Thyroid gland (tissue), 4 donors: ENCODE measurements at regions not wholly inside any gene's neighbourhood (a gene's known extent, or its start where the extent isn't known, plus 50 kb on each side); places are given as distances from the start of the nearest gene placed in this dataset.

ENCODE experiments used
- DNase-seq, 2 donors: peaks; one replicate each; pipeline ENCODE4 v3.0.0-alpha.2; 2019
- H3K27ac ChIP-seq, 3 donors: fragments of 200-600 bp; sonication (generic); 1 replicate in 2 of 3; 2 replicates in 1 of 3; pipeline ENCODE4 v1.5.1; 2016 to 2019; ENCODE audit warnings: mild to moderate bottlenecking in 1 of 3, moderate library complexity in 1 of 3
- H3K27me3 ChIP-seq: fragments of 200-600 bp; sonication (generic); one replicate; pipeline ENCODE4 v1.5.1; 2019
- H3K36me3 ChIP-seq, 2 donors: fragments of 200-600 bp; sonication (generic); one replicate each; pipeline ENCODE4 v1.5.1; 2016 to 2019
- H3K4me1 ChIP-seq, 2 donors: fragments of 200-600 bp; sonication (generic); one replicate each; pipeline ENCODE4 v1.5.1; 2017 to 2019
- H3K4me3 ChIP-seq, 3 donors: fragments of 200-600 bp; sonication (generic); replicated peaks in 1 of 3; 1 replicate in 2 of 3; 2 replicates in 1 of 3; pipeline ENCODE4 v1.5.1; 2016; ENCODE audit warnings: mild to moderate bottlenecking in 1 of 3
- H3K9me3 ChIP-seq: fragments of 200-600 bp; sonication (generic); one replicate; pipeline ENCODE4 v1.5.1; 2017
- CTCF ChIP-seq, 6 experiments: fragments of 200-600 bp in 3 of 6; fragments of 450-650 bp in 3 of 6; sonication (generic) in 3 of 6; IDR thresholded peaks; one replicate each; pipeline ENCODE4 v1.5.1; 2016 to 2019; ENCODE audit warnings: antibody characterized with exemption in 6 of 6, mild to moderate bottlenecking in 2 of 6, inconsistent platforms in 1 of 6, moderate library complexity in 1 of 6
- POLR2A ChIP-seq, 2 donors: fragments of 450-650 bp; IDR thresholded peaks; one replicate each; pipeline ENCODE4 v1.6.1; 2017; ENCODE audit warnings: antibody characterized with exemption in 2 of 2, mild to moderate bottlenecking in 2 of 2, moderate library complexity in 1 of 2
- WGBS, 2 donors: methylation state at CpG; one replicate each; pipeline ENCODE4 v1.1.5; 2017; 5-methylcytosine and 5-hydroxymethylcytosine counted together
- intact Hi-C: fragments of 100-400 bp; cut with DNase I; formaldehyde crosslinking; loops from one replicate; pipeline ENCODE4 v1.15.1; 2023

- intact Hi-C loops = no loop called here
- WGBS, 2 donors = 88 to 91% methylated on average over 7 of the region's 7 CpGs
- Histone ChIP-seq H3K27ac (no peak overlapping the region), H3K4me1 (peaks cover 0 to 7% of the 10 kb centered on the region in 2 donors), H3K27me3 (no peaks in the 10 kb centered on the region), H3K36me3 (no peaks in the 10 kb centered on the region), H3K4me3 (no peak overlapping the region), H3K9me3 (no peaks in the 10 kb centered on the region)
- DNase-seq = no peak
- TF ChIP-seq POLR2A (IDR thresholded peaks at IDR 0.05) (no peak), CTCF (IDR thresholded peaks at IDR 0.05) (no peak)
Observed at GRCh38 chr2:176493226-176493825, 224.1 kb downstream of the MTX2 start.

GRCh38 chr2:176493909-176494308 lies 224.7 kb downstream of the MTX2 start:
- H3K4me3 ChIP-seq = no peak overlapping the region
- no peak for DNase-seq
- 74 to 90% methylated on average over 3 of the region's 3 CpGs for WGBS, 2 donors
- H3K27ac ChIP-seq = no peak overlapping the region
- no peaks in the 10 kb centered on the region for H3K36me3 ChIP-seq
- peaks cover 0 to 7% of the 10 kb centered on the region in 2 donors for H3K4me1 ChIP-seq
- intact Hi-C loops = no loop called here
- TF ChIP-seq CTCF (IDR thresholded peaks at IDR 0.05) (no peak), POLR2A (IDR thresholded peaks at IDR 0.05) (no peak)
- no peaks in the 10 kb centered on the region for H3K9me3 ChIP-seq
- no peaks in the 10 kb centered on the region for H3K27me3 ChIP-seq

GRCh38 chr2:176494949-176495353 lies 225.7 kb downstream of the MTX2 start:
- DNase-seq = peak; percentile 8 to 28
- Histone ChIP-seq H3K4me1 (peaks cover 0 to 7% of the 10 kb centered on the region in 2 donors), H3K27me3 (no peaks in the 10 kb centered on the region), H3K4me3 (no peak overlapping the region), H3K27ac (no peak overlapping the region), H3K9me3 (no peaks in the 10 kb centered on the region), H3K36me3 (no peaks in the 10 kb centered on the region)
- no peak for TF ChIP-seq POLR2A (IDR thresholded peaks at IDR 0.05)
- no peak for TF ChIP-seq CTCF (IDR thresholded peaks at IDR 0.05)
- intact Hi-C loops = no loop called here
- 34 to 60% methylated on average over 2 of the region's 2 CpGs for WGBS, 2 donors

- WGBS, 2 donors = 89 to 90% methylated on average over 3 of the region's 3 CpGs
- no peak overlapping the region for H3K27ac ChIP-seq
Observed at GRCh38 chr2:176495826-176496225, 226.6 kb downstream of the MTX2 start.

More at GRCh38 chr2:176495826-176496225, 226.6 kb downstream of the MTX2 start:
- Histone ChIP-seq H3K27me3 (no peaks in the 10 kb centered on the region), H3K4me3 (no peak overlapping the region), H3K9me3 (no peaks in the 10 kb centered on the region), H3K4me1 (peaks cover 0 to 7% of the 10 kb centered on the region in 2 donors), H3K36me3 (no peaks in the 10 kb centered on the region)
- DNase-seq = no peak
- TF ChIP-seq POLR2A (IDR thresholded peaks at IDR 0.05) = no peak
- no peak for TF ChIP-seq CTCF (IDR thresholded peaks at IDR 0.05)
- intact Hi-C loops = no loop called here
